Fibroblast of lung (primary cell): ENCODE measurements at regions not wholly inside any gene's neighbourhood (a gene's known extent, or its start where the extent isn't known, plus 50 kb on each side); places are given as distances from the start of the nearest gene placed in this dataset.
"Not testable (repeated sequence)": the region's sequence is repeated elsewhere in the genome, so short reads cannot be mapped to it uniquely, and the experiment has no call there.

Source experiments
- DNase-seq, 2 donors: peaks; one replicate each; pipeline versions ENCODE4 v3.0.0 to v3.0.0-alpha.2; 2010; ENCODE audit warnings: low read depth in 2 of 2
- H2AFZ ChIP-seq: 2 replicates; pipeline ENCODE4 v1.5.1; 2012; ENCODE audit warnings: low read length, control low read depth, inconsistent platforms
- H3K27ac ChIP-seq: 2 replicates; pipeline ENCODE4 v1.5.1; 2011; ENCODE audit warnings: low read length, control low read depth; ENCODE audit not compliant: insufficient read depth
- H3K27me3 ChIP-seq: 2 replicates; pipeline ENCODE4 v1.5.1; 2011; ENCODE audit warnings: mild to moderate bottlenecking, low read length; ENCODE audit not compliant: control insufficient read depth, insufficient read depth
- H3K36me3 ChIP-seq: 2 replicates; pipeline ENCODE4 v1.5.1; 2011; ENCODE audit warnings: low read length; ENCODE audit not compliant: control insufficient read depth, insufficient read depth
- H3K4me1 ChIP-seq: 2 replicates; pipeline ENCODE4 v1.5.1; 2011; ENCODE audit warnings: low read length; ENCODE audit not compliant: control insufficient read depth, insufficient read depth; ENCODE audit errors: extremely low read depth
- H3K4me2 ChIP-seq: 2 replicates; pipeline ENCODE4 v1.5.1; 2011; ENCODE audit warnings: low read length, control low read depth; ENCODE audit not compliant: insufficient read depth; ENCODE audit errors: extremely low read depth
- H3K4me3 ChIP-seq, 4 experiments: fragments of 200-600 bp in 1 of 4; sonication (generic) in 1 of 4; replicated peaks in 1 of 4; 2 replicates each; pipeline ENCODE4 v1.5.1; 2011 to 2016; ENCODE audit warnings: low read length in 4 of 4, low read depth in 3 of 4, mild to moderate bottlenecking in 3 of 4, control low read depth in 2 of 4, inconsistent platforms in 1 of 4, mixed read lengths in 1 of 4; ENCODE audit not compliant: insufficient read depth in 1 of 4; ENCODE audit errors: control extremely low read depth in 1 of 4
- H3K79me2 ChIP-seq: 2 replicates; pipeline ENCODE4 v1.5.1; 2012; ENCODE audit warnings: mild to moderate bottlenecking, low read length, inconsistent platforms; ENCODE audit not compliant: control insufficient read depth, insufficient read depth
- H3K9ac ChIP-seq: 2 replicates; pipeline ENCODE4 v1.5.1; 2011; ENCODE audit warnings: mild to moderate bottlenecking, low read length, control low read depth; ENCODE audit not compliant: insufficient read depth
- H3K9me3 ChIP-seq: 2 replicates; pipeline ENCODE4 v1.5.1; 2012; ENCODE audit warnings: low read depth, low read length; ENCODE audit not compliant: control insufficient read depth, insufficient read depth
- H4K20me1 ChIP-seq: 2 replicates; pipeline ENCODE4 v1.5.1; 2011; ENCODE audit warnings: low read length; ENCODE audit not compliant: control insufficient read depth, insufficient read depth; ENCODE audit errors: extremely low read depth
- CTCF ChIP-seq, 2 donors: IDR thresholded peaks in 1 of 2; conservative IDR thresholded peaks in 1 of 2; 1 replicate in 1 of 2; 2 replicates in 1 of 2; pipeline ENCODE4 v1.5.1; 2011 to 2012; ENCODE audit warnings: low read length in 2 of 2, control low read depth in 1 of 2, inconsistent platforms in 1 of 2, low read depth in 1 of 2, mild to moderate bottlenecking in 1 of 2
- EZH2 ChIP-seq: IDR thresholded peaks from 2 replicates; pipeline ENCODE4 v1.5.1; 2012; ENCODE audit warnings: low read length, control low read depth, mild to moderate bottlenecking; ENCODE audit errors: missing control alignments

GRCh38 chr7:46753662-46754061 lies 828.2 kb downstream of the TNS3 start:
- H3K4me2 ChIP-seq: no peak overlapping the region
- DNase-seq: no peak
- H4K20me1 ChIP-seq: no peaks in the 10 kb centered on the region
- H3K36me3 ChIP-seq: no peaks in the 10 kb centered on the region
- H3K27ac ChIP-seq: no peak overlapping the region
- no peaks in the 10 kb centered on the region for H3K27me3 ChIP-seq
- no peak for TF ChIP-seq EZH2
- TF ChIP-seq CTCF (conservative IDR thresholded peaks at IDR 0.05 in 1 of 2, IDR thresholded peaks at IDR 0.05 in 1 of 2; ENCODE audit: low read depth in 1 of 2, low read length in 2 of 2): no peak
- H3K9me3 ChIP-seq: no peaks in the 10 kb centered on the region
- H3K79me2 ChIP-seq: no peaks in the 10 kb centered on the region
- H3K4me3 ChIP-seq: no peak overlapping the region
- peaks cover 7% of the 10 kb centered on the region for H3K4me1 ChIP-seq
- no peak overlapping the region for H2AFZ ChIP-seq
- H3K9ac ChIP-seq: no peak overlapping the region

GRCh38 chr7:46752881-46753366 lies 829.0 kb downstream of the TNS3 start:
- no peaks in the 10 kb centered on the region for H3K79me2 ChIP-seq
- H4K20me1 ChIP-seq: no peaks in the 10 kb centered on the region
- TF ChIP-seq EZH2: no peak
- no peak for TF ChIP-seq CTCF (conservative IDR thresholded peaks at IDR 0.05 in 1 of 2, IDR thresholded peaks at IDR 0.05 in 1 of 2; ENCODE audit: low read depth in 1 of 2, low read length in 2 of 2)
- H3K36me3 ChIP-seq: no peaks in the 10 kb centered on the region
- peak; percentile 82 to 92 for DNase-seq
- peak overlapping the region; percentile 29 for H3K4me2 ChIP-seq
- H3K27ac ChIP-seq: no peak overlapping the region
- no peaks in the 10 kb centered on the region for H3K9me3 ChIP-seq
- H3K9ac ChIP-seq: no peak overlapping the region
- H3K4me3 ChIP-seq: no peak overlapping the region
- H3K4me1 ChIP-seq: peaks cover 7% of the 10 kb centered on the region
- no peaks in the 10 kb centered on the region for H3K27me3 ChIP-seq
- H2AFZ ChIP-seq: no peak overlapping the region

GRCh38 chr7:46751927-46752723 lies 829.8 kb downstream of the TNS3 start:
- peak; percentile 76 to 86 for DNase-seq
- not testable (repeated sequence) for H3K9me3 ChIP-seq, H3K36me3 ChIP-seq, H4K20me1 ChIP-seq, H3K27me3 ChIP-seq, H2AFZ ChIP-seq, H3K9ac ChIP-seq, H3K4me1 ChIP-seq, H3K79me2 ChIP-seq, H3K4me2 ChIP-seq, H3K4me3 ChIP-seq, H3K27ac ChIP-seq
